Sigmoid colon (tissue), 6 donors: ENCODE measurements at regions not wholly inside any gene's neighbourhood (a gene's known extent, or its start where the extent isn't known, plus 50 kb on each side); places are given as distances from the start of the nearest gene placed in this dataset.

Experiments
- DNase-seq: peaks from one replicate; pipeline ENCODE4 v3.0.0-alpha.2; 2019
- H3K27ac ChIP-seq, 4 donors: fragments of 200-600 bp; sonication (generic); one replicate each; pipeline ENCODE4 v1.5.1; 2016 to 2019; ENCODE audit warnings: mild to moderate bottlenecking in 1 of 4
- H3K27me3 ChIP-seq, 3 donors: fragments of 200-600 bp; sonication (generic); one replicate each; pipeline ENCODE4 v1.5.1; 2019; ENCODE audit warnings: mild to moderate bottlenecking in 1 of 3
- H3K36me3 ChIP-seq, 4 donors: fragments of 200-600 bp; sonication (generic); one replicate each; pipeline ENCODE4 v1.5.1; 2016 to 2019
- H3K4me1 ChIP-seq, 4 donors: fragments of 200-600 bp; sonication (generic); one replicate each; pipeline ENCODE4 v1.5.1; 2017 to 2019
- H3K4me3 ChIP-seq, 4 donors: fragments of 200-600 bp; sonication (generic); one replicate each; pipeline ENCODE4 v1.5.1; 2017 to 2019; ENCODE audit warnings: mild to moderate bottlenecking in 2 of 4, moderate library complexity in 1 of 4
- H3K9me3 ChIP-seq, 4 donors: fragments of 200-600 bp in 3 of 4; sonication (generic) in 3 of 4; one replicate each; pipeline versions ENCODE4 v1.5.1 to v1.6.1; 2013 to 2019
- CTCF ChIP-seq, 4 experiments: fragments of 450-650 bp in 3 of 4; fragments of 200-600 bp in 1 of 4; IDR thresholded peaks; one replicate each; pipeline ENCODE4 v1.5.1; 2016 to 2019; ENCODE audit warnings: antibody characterized with exemption in 4 of 4, mild to moderate bottlenecking in 3 of 4, moderate library complexity in 2 of 4
- EP300 ChIP-seq, 4 donors: sonication (generic); formaldehyde crosslinking; IDR thresholded peaks; one replicate each; pipeline ENCODE4 v1.6.1; 2017; ENCODE audit warnings: antibody characterized with exemption in 4 of 4
- POLR2A ChIP-seq, 2 donors: fragments of 450-650 bp; IDR thresholded peaks; one replicate each; pipeline ENCODE4 v1.6.1; 2016; ENCODE audit warnings: antibody characterized with exemption in 2 of 2, mild to moderate bottlenecking in 2 of 2, moderate library complexity in 2 of 2
- POLR2AphosphoS5 ChIP-seq, 4 donors: sonication (generic); formaldehyde crosslinking; IDR thresholded peaks; one replicate each; pipeline ENCODE4 v1.6.1; 2017; ENCODE audit warnings: antibody characterized with exemption in 4 of 4
- WGBS, 2 donors: extraction: QIAGEN DNeasy Blood & Tissue Kit; methylation state at CpG; one replicate each; pipeline ENCODE4 v1.1.7; 2013; 5-methylcytosine and 5-hydroxymethylcytosine counted together
- intact Hi-C: fragments of 100-400 bp; cut with DNase I; formaldehyde crosslinking; loops from one replicate; pipeline ENCODE4 v1.15.1; 2023
- donor health status: healthy with polysubstance abuse.
- donor health status: healthy.

- 84 to 86% methylated on average over 3 of the region's 3 CpGs for WGBS, 2 donors
- H3K4me1 ChIP-seq = no peaks in the 10 kb centered on the region
- no peaks in the 10 kb centered on the region for H3K27me3 ChIP-seq
- TF ChIP-seq POLR2A (IDR thresholded peaks at IDR 0.05) (no peak), EP300 (IDR thresholded peaks at IDR 0.05) (no peak), POLR2AphosphoS5 (IDR thresholded peaks at IDR 0.05) (no peak), CTCF (IDR thresholded peaks at IDR 0.05) (no peak)
- H3K9me3 ChIP-seq = no peaks in the 10 kb centered on the region
- H3K4me3 ChIP-seq = no peak overlapping the region
- intact Hi-C loops = no loop called here
- H3K36me3 ChIP-seq = no peaks in the 10 kb centered on the region
- H3K27ac ChIP-seq = no peak overlapping the region
- DNase-seq = no peak
Measured at GRCh38 chr1:213936571-213936970, 51.2 kb upstream of the PROX1 start.
